Breast epithelium (tissue), 4 donors: ENCODE measurements at regions not wholly inside any gene's neighbourhood (a gene's known extent, or its start where the extent isn't known, plus 50 kb on each side); places are given as distances from the start of the nearest gene placed in this dataset.

Experiments used
- DNase-seq, 2 donors: peaks; one replicate each; pipeline ENCODE4 v3.0.0-alpha.2; 2019; ENCODE audit warnings: low spot score in 2 of 2
- H3K27ac ChIP-seq, 2 donors: fragments of 200-600 bp; sonication (generic) in 1 of 2; one replicate each; pipeline ENCODE4 v1.5.1; 2016 to 2019; ENCODE audit warnings: mild to moderate bottlenecking in 1 of 2
- H3K27me3 ChIP-seq, 2 donors: fragments of 200-600 bp; sonication (generic) in 1 of 2; one replicate each; pipeline versions ENCODE4 v1.5.1 to v1.6.0; 2017 to 2019; ENCODE audit warnings: control low read depth in 1 of 2, mild to moderate bottlenecking in 1 of 2
- H3K36me3 ChIP-seq: fragments of 200-600 bp; one replicate; pipeline ENCODE4 v1.5.1; 2019
- H3K4me1 ChIP-seq, 2 donors: fragments of 200-600 bp; sonication (generic); one replicate each; pipeline ENCODE4 v1.5.1; 2016 to 2019; ENCODE audit warnings: control low read depth in 1 of 2
- H3K4me3 ChIP-seq, 3 donors: fragments of 200-600 bp; sonication (generic); 1 replicate in 2 of 3; 2 replicates in 1 of 3; pipeline ENCODE4 v1.5.1; 2016 to 2019; ENCODE audit warnings: mild to moderate bottlenecking in 3 of 3, moderate library complexity in 2 of 3
- H3K9me3 ChIP-seq, 2 donors: fragments of 200-600 bp; sonication (generic) in 1 of 2; one replicate each; pipeline ENCODE4 v1.5.1; 2016 to 2019; ENCODE audit warnings: control low read depth in 1 of 2
- POLR2A ChIP-seq: fragments of 450-650 bp; IDR thresholded peaks from one replicate; pipeline ENCODE4 v1.6.1; 2016; ENCODE audit warnings: antibody characterized with exemption, mild to moderate bottlenecking, moderate library complexity
- POLR2AphosphoS5 ChIP-seq, 3 donors: sonication (generic); formaldehyde crosslinking; IDR thresholded peaks; one replicate each; pipeline ENCODE4 v1.6.1; 2017; ENCODE audit warnings: antibody characterized with exemption in 3 of 3
- intact Hi-C: fragments of 100-400 bp; cut with DNase I; formaldehyde crosslinking; loops from one replicate; pipeline ENCODE4 v1.15.1; 2023; ENCODE audit warnings: low total_unique reads
- TF ChIP-seq, protein P1 (sequence below), 3 donors: fragments of 450-650 bp; IDR thresholded peaks; one replicate each; pipeline ENCODE4 v1.5.1; 2016 to 2017; ENCODE audit warnings: antibody characterized with exemption in 3 of 3, mild to moderate bottlenecking in 3 of 3, moderate library complexity in 3 of 3

DNA sequence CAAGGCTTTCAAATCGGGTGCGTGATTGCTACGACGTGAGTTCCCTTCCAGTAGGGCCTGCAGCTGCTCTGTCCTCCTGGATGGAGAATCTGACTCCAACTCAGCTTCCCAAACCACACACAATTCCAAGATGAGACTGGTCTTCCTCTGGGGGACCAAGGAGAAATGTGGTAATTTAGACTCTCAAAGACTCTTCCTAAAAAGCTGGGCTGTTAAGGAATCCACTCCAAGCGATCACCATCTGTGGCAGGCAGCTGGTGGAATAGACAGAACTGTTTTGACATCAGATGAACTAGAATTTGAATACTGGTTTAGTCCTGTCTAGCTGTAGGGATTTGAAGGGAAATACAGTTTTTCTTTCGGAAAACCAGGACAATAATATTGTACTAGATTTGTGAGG lies 130.7 kb upstream of the KLF4 start:
- no peaks in the 10 kb centered on the region for H3K27me3 ChIP-seq
- DNase-seq = no peak
- no peaks in the 10 kb centered on the region for H3K4me1 ChIP-seq
- H3K4me3 ChIP-seq = no peak overlapping the region
- H3K9me3 ChIP-seq = no peaks in the 10 kb centered on the region
- intact Hi-C loops = no loop called here
- no peaks in the 10 kb centered on the region for H3K36me3 ChIP-seq
- TF ChIP-seq, protein P1, sequence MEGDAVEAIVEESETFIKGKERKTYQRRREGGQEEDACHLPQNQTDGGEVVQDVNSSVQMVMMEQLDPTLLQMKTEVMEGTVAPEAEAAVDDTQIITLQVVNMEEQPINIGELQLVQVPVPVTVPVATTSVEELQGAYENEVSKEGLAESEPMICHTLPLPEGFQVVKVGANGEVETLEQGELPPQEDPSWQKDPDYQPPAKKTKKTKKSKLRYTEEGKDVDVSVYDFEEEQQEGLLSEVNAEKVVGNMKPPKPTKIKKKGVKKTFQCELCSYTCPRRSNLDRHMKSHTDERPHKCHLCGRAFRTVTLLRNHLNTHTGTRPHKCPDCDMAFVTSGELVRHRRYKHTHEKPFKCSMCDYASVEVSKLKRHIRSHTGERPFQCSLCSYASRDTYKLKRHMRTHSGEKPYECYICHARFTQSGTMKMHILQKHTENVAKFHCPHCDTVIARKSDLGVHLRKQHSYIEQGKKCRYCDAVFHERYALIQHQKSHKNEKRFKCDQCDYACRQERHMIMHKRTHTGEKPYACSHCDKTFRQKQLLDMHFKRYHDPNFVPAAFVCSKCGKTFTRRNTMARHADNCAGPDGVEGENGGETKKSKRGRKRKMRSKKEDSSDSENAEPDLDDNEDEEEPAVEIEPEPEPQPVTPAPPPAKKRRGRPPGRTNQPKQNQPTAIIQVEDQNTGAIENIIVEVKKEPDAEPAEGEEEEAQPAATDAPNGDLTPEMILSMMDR (IDR thresholded peaks at IDR 0.05) = no peak
- no peak for TF ChIP-seq POLR2A
- no peak for TF ChIP-seq POLR2AphosphoS5 (IDR thresholded peaks at IDR 0.05)
- no peak overlapping the region for H3K27ac ChIP-seq

DNA sequence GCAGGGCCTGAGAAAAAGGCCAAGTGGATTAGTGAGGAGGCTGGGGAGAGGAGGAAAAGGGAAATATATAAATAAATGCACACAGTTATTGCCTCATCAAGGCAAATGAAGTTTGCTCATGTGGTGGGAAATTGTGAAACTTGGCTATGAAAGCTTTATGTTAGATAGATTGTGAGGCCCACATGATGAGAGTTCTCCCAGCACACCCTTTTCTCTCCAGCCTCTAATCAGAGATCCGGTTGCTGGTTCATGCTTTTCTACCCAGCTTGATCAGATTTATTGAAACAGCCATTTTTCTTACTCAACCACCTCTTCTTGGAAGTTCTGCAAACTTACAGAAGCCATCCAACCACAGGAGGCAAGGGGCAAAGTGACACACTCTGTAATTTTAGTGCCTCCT lies 125.8 kb upstream of the KLF4 start:
- no peak for TF ChIP-seq POLR2AphosphoS5 (IDR thresholded peaks at IDR 0.05)
- TF ChIP-seq POLR2A = no peak
- TF ChIP-seq, protein P1 (IDR thresholded peaks at IDR 0.05) = no peak
- no peak for DNase-seq
- H3K27ac ChIP-seq = peak overlapping the region in 1 of 2 donors; percentile 27
- intact Hi-C loops = no loop called here
- no peaks in the 10 kb centered on the region for H3K4me1 ChIP-seq
- no peaks in the 10 kb centered on the region for H3K9me3 ChIP-seq
- H3K4me3 ChIP-seq = no peak overlapping the region
- H3K27me3 ChIP-seq = no peaks in the 10 kb centered on the region
- no peaks in the 10 kb centered on the region for H3K36me3 ChIP-seq

DNA sequence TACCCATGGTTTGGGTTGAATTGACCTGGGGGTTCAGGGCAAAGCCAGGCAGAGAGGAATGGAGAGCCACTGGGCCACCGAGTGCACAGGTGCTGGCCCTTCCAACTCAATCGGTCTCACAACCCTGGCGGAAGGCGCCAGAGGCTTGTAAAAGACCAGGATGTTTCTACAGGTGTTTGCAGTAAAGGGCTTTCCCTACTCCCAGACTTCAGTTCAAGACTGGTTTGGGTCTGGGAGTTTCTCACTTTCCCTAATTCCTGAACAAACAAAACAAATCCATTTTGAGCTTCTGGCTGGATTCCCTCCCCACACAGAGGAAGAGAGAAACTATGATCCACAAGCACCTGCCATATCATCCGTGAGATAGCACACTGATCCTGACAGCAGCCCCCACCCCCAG lies 125.2 kb upstream of the KLF4 start:
- intact Hi-C loops = no loop called here
- TF ChIP-seq POLR2AphosphoS5 (IDR thresholded peaks at IDR 0.05) (no peak), POLR2A (no peak)
- TF ChIP-seq, protein P1 (IDR thresholded peaks at IDR 0.05) = no peak
- no peaks in the 10 kb centered on the region for H3K4me1 ChIP-seq

DNA sequence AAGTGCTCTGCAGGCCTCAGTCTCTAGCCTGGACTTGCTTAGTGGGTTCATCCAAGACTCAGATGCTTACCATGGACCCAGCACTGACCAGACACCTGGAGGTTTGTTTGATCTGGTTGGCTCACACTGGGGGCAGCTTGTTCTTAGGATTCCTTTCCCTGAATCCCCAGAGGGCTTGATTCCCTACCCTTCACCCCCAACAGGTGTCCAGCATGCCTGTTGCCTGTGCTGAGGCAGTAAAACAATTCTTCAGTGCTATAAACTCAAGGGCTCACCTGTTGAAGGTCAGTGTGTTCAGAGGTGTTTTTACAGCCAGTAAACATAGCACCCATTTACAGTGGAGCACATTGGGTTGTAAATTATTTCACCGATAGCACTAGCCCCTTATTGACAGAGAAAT lies 123.8 kb upstream of the KLF4 start:
- TF ChIP-seq POLR2A = no peak
- TF ChIP-seq, protein P1 (IDR thresholded peaks at IDR 0.05) = no peak
- no peak for TF ChIP-seq POLR2AphosphoS5 (IDR thresholded peaks at IDR 0.05)
- DNase-seq = no peak
- H3K27me3 ChIP-seq = no peaks in the 10 kb centered on the region
- H3K9me3 ChIP-seq = no peaks in the 10 kb centered on the region
- H3K36me3 ChIP-seq = no peaks in the 10 kb centered on the region
- no peak overlapping the region for H3K27ac ChIP-seq
- intact Hi-C loops = no loop called here
- H3K4me1 ChIP-seq = no peaks in the 10 kb centered on the region
- no peak overlapping the region for H3K4me3 ChIP-seq

More for the DNA sequence above, 125.2 kb upstream of the KLF4 start:
- Histone ChIP-seq H3K27me3 (no peaks in the 10 kb centered on the region), H3K27ac (peak overlapping the region in 1 of 2 donors; percentile 27), H3K4me3 (no peak overlapping the region), H3K9me3 (no peaks in the 10 kb centered on the region), H3K36me3 (no peaks in the 10 kb centered on the region)
- DNase-seq = no peak

DNA sequence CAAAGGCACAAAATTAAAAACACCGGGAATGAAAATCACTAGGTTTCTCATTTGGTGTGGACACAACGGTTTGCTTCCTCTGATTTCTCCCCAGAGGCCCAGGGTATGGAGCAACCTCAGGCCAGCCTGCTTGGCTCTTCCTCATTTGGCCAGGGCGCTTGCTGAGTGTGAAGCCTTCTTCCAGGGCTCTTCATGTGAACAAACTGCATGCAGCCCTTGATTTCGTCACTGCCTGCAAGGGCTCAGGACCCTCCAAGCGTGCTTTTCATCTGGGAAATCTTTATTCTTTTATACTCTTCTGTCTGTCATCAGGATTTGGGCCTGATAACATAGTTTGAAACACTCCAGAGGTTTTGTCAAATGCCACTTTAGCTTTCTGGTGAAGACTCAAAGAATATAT lies 122.6 kb upstream of the KLF4 start:
- Histone ChIP-seq H3K27ac (no peak overlapping the region), H3K4me1 (no peaks in the 10 kb centered on the region), H3K27me3 (no peaks in the 10 kb centered on the region), H3K4me3 (no peak overlapping the region), H3K9me3 (no peaks in the 10 kb centered on the region), H3K36me3 (no peaks in the 10 kb centered on the region)
- DNase-seq = peak in 1 of 2 donors; percentile 35
- peak in 1 of 3 donors; percentile 56 for TF ChIP-seq POLR2AphosphoS5 (IDR thresholded peaks at IDR 0.05)
- no peak for TF ChIP-seq POLR2A
- intact Hi-C loops = no loop called here

DNA sequence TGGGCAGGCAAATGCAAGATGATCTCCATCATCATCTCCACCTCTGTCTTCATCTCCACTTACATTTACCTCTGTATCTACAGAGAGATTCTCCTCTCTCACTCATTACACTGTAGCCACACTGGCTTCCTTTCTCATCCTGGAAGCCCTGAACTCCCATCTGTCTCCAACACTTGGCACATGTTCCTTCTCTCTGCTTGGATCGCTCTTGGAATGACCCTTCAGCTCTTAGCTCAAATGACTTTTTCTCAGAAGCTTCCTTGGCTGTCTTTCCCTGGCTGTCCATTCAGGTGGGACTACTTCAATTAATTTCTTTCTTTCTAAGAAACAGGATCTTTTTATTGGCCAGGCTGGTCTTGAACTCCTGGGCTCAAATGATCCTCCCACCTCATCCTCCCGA lies 120.0 kb upstream of the KLF4 start:
- TF ChIP-seq, protein P1 (IDR thresholded peaks at IDR 0.05) = no peak
- TF ChIP-seq POLR2A = no peak
- TF ChIP-seq POLR2AphosphoS5 (IDR thresholded peaks at IDR 0.05) = no peak
- Histone ChIP-seq H3K36me3 (no peaks in the 10 kb centered on the region), H3K27ac (no peak overlapping the region), H3K27me3 (no peaks in the 10 kb centered on the region), H3K9me3 (no peaks in the 10 kb centered on the region), H3K4me1 (no peaks in the 10 kb centered on the region), H3K4me3 (no peak overlapping the region)
- DNase-seq = no peak
- intact Hi-C loops = no loop called here
